Fibroblast of mammary gland (primary cell): ENCODE measurements at regions not wholly inside any gene's neighbourhood (a gene's known extent, or its start where the extent isn't known, plus 50 kb on each side); places are given as distances from the start of the nearest gene placed in this dataset.

Experiments used
- DNase-seq: peaks from one replicate; pipeline ENCODE4 v3.0.0-alpha.2; 2010; ENCODE audit warnings: low read depth
- H3K4me3 ChIP-seq: 2 replicates; pipeline ENCODE4 v1.5.1; 2011; ENCODE audit warnings: low read depth, mild to moderate bottlenecking, low read length, moderate library complexity; ENCODE audit not compliant: control insufficient read depth
- CTCF ChIP-seq: conservative IDR thresholded peaks from 2 replicates; pipeline ENCODE4 v1.5.1; 2011; ENCODE audit warnings: low read depth, low read length, inconsistent platforms; ENCODE audit not compliant: control insufficient read depth, insufficient read depth

- H3K4me3 ChIP-seq = no peak overlapping the region
- no peak for TF ChIP-seq CTCF
- DNase-seq = no peak
These were observed 62.6 kb downstream of the STYXL2 start for GRCh38 chr1:167156466-167156865.

- DNase-seq = no peak
- TF ChIP-seq CTCF = no peak
- H3K4me3 ChIP-seq = no peak overlapping the region
These were observed 63.2 kb downstream of the STYXL2 start for GRCh38 chr1:167157114-167157513.

GRCh38 chr1:167158111-167158812 lies 62.4 kb upstream of the POU2F1 start:
- no peak for TF ChIP-seq CTCF
- no peak overlapping the region for H3K4me3 ChIP-seq
- DNase-seq = no peak

- TF ChIP-seq CTCF = no peak
- DNase-seq = no peak
- H3K4me3 ChIP-seq = no peak overlapping the region
These were observed 61.8 kb upstream of the POU2F1 start for GRCh38 chr1:167158813-167159275.

GRCh38 chr1:167159782-167160181 lies 60.9 kb upstream of the POU2F1 start:
- H3K4me3 ChIP-seq = no peak overlapping the region
- TF ChIP-seq CTCF = no peak
- no peak for DNase-seq

- no peak overlapping the region for H3K4me3 ChIP-seq
- no peak for DNase-seq
- no peak for TF ChIP-seq CTCF
These were observed 59.4 kb upstream of the POU2F1 start for GRCh38 chr1:167161242-167161641.
